HL-60 (cell line): ENCODE measurements at regions not wholly inside any gene's neighbourhood (a gene's known extent, or its start where the extent isn't known, plus 50 kb on each side); places are given as distances from the start of the nearest gene placed in this dataset.

Source experiments
- DNase-seq, 2 experiments: peaks; one replicate each; pipeline ENCODE4 v3.0.0-alpha.2; 2010 to 2020; ENCODE audit warnings: low read depth in 1 of 2, low spot score in 1 of 2
- H3K27ac ChIP-seq: fragments of 250-450 bp; sonication (Bioruptor Pico); replicated peaks from 2 replicates; pipeline ENCODE4 v1.5.1; 2020; ENCODE audit warnings: mild to moderate bottlenecking, moderate library complexity
- H3K27me3 ChIP-seq: fragments of 250-450 bp; sonication (Bioruptor Pico); 2 replicates; pipeline ENCODE4 v1.5.1; 2021; ENCODE audit warnings: mild to moderate bottlenecking, moderate library complexity; ENCODE audit not compliant: insufficient read depth, poor library complexity, severe bottlenecking
- H3K4me3 ChIP-seq: replicated peaks from 2 replicates; pipeline ENCODE4 v1.5.1; 2011; ENCODE audit warnings: mild to moderate bottlenecking, control low read depth, low read length; ENCODE audit not compliant: insufficient read depth
- CTCF ChIP-seq: IDR thresholded peaks from one replicate; pipeline ENCODE4 v1.5.1; 2011; ENCODE audit warnings: low read length, control low read depth, inconsistent platforms; ENCODE audit not compliant: insufficient read depth
- GABPA ChIP-seq: IDR thresholded peaks from 2 replicates; pipeline ENCODE4 v1.6.1; 2012; ENCODE audit warnings: low read depth
- POLR2AphosphoS5 ChIP-seq: IDR thresholded peaks from 2 replicates; pipeline ENCODE4 v1.6.1; 2012; ENCODE audit warnings: low read depth
- REST ChIP-seq: IDR thresholded peaks from 2 replicates; pipeline ENCODE4 v1.6.1; 2012; ENCODE audit warnings: low read depth; ENCODE audit not compliant: insufficient replicate concordance
- SPI1 ChIP-seq: IDR thresholded peaks from 2 replicates; pipeline ENCODE4 v1.6.1; 2012; ENCODE audit warnings: low read depth, mild to moderate bottlenecking, borderline replicate concordance

- DNase-seq = no peak
- Histone ChIP-seq H3K4me3 (no peak overlapping the region), H3K27ac (no peak overlapping the region), H3K27me3 (no peaks in the 10 kb centered on the region)
- TF ChIP-seq GABPA (no peak), POLR2AphosphoS5 (no peak)
Measured at GRCh38 chr11:70838198-70838597, 414.2 kb downstream of the SHANK2 start.

GRCh38 chr11:70839851-70840250 is 412.5 kb downstream of the SHANK2 start:
- no peak for TF ChIP-seq SPI1
- no peak for TF ChIP-seq REST
- no peak for TF ChIP-seq GABPA
- TF ChIP-seq CTCF = no peak
- TF ChIP-seq POLR2AphosphoS5 = no peak
- no peak overlapping the region for H3K4me3 ChIP-seq
- no peaks in the 10 kb centered on the region for H3K27me3 ChIP-seq
- no peak for DNase-seq
- no peak overlapping the region for H3K27ac ChIP-seq

GRCh38 chr11:70841264-70841663 is 411.1 kb downstream of the SHANK2 start:
- Histone ChIP-seq H3K4me3 (no peak overlapping the region), H3K27ac (no peak overlapping the region), H3K27me3 (no peaks in the 10 kb centered on the region)
- DNase-seq = no peak
- TF ChIP-seq SPI1 (no peak), CTCF (no peak), REST (no peak), GABPA (no peak), POLR2AphosphoS5 (no peak)

- Histone ChIP-seq H3K27me3 (no peaks in the 10 kb centered on the region), H3K27ac (no peak overlapping the region), H3K4me3 (no peak overlapping the region)
- DNase-seq = no peak
- TF ChIP-seq REST = no peak
- TF ChIP-seq CTCF = no peak
- no peak for TF ChIP-seq POLR2AphosphoS5
Measured at GRCh38 chr11:70842256-70842655, 410.1 kb downstream of the SHANK2 start.
